ENCODE measurements at regions not wholly inside any gene's neighbourhood (a gene's known extent, or its start where the extent isn't known, plus 50 kb on each side); places are given as distances from the start of the nearest gene placed in this dataset.
A peak's percentile ranks its signal among the peaks of the same experiment; 100 is the strongest.
"Not testable (repeated sequence)": the region's sequence is repeated elsewhere in the genome, so short reads cannot be mapped to it uniquely, and the experiment has no call there.

GRCh38 chr13:64130171-64130570 is 2714.5 kb upstream of the PCDH20 start:
- no peaks in the 10 kb centered on the region for H3K27me3 ChIP-seq (ENCODE audit: control insufficient read depth in 1 of 2, insufficient read depth in 2 of 2, low read length in 1 of 2)
- H3K27ac ChIP-seq (ENCODE audit: low read depth in 1 of 2, low read length in 2 of 2) = no peak overlapping the region
- WGBS, 2 donors = 95 to 97% methylated on average over 3 of the region's 3 CpGs
- no peaks in the 10 kb centered on the region for H3K4me1 ChIP-seq (ENCODE audit: control insufficient read depth in 1 of 2, insufficient read depth in 2 of 2, low read length in 2 of 2)
- no peaks in the 10 kb centered on the region for H3K36me3 ChIP-seq (ENCODE audit: control insufficient read depth in 1 of 2, insufficient read depth in 2 of 2, low read length in 1 of 2)
- no peak overlapping the region for H3K4me3 ChIP-seq (ENCODE audit: low read length in 2 of 2)
- DNase-seq (peak in 1 of 2 donors; percentile 35), ATAC-seq (ENCODE audit: low FRiP score) (peak; percentile 26)
- intact Hi-C loops (cut with DNase I) = no loop called here
- H3K9me3 ChIP-seq (ENCODE audit: control insufficient read depth, low read length) = no peaks in the 10 kb centered on the region

GRCh38 chr13:64127856-64128255 is 2712.2 kb upstream of the PCDH20 start:
- H3K9me3 ChIP-seq (ENCODE audit: control insufficient read depth, low read length) = no peaks in the 10 kb centered on the region
- H3K4me3 ChIP-seq (ENCODE audit: low read length in 2 of 2) = no peak overlapping the region
- intact Hi-C loops (cut with DNase I) = no loop called here
- H3K27ac ChIP-seq (ENCODE audit: low read depth in 1 of 2, low read length in 2 of 2) = no peak overlapping the region
- H3K36me3 ChIP-seq (ENCODE audit: control insufficient read depth in 1 of 2, insufficient read depth in 2 of 2, low read length in 1 of 2) = no peaks in the 10 kb centered on the region
- H3K4me1 ChIP-seq (ENCODE audit: control insufficient read depth in 1 of 2, insufficient read depth in 2 of 2, low read length in 2 of 2) = no peaks in the 10 kb centered on the region
- DNase-seq (no peak), ATAC-seq (ENCODE audit: low FRiP score) (no peak)
- no peaks in the 10 kb centered on the region for H3K27me3 ChIP-seq (ENCODE audit: control insufficient read depth in 1 of 2, insufficient read depth in 2 of 2, low read length in 1 of 2)

GRCh38 chr13:64127192-64127591 is 2711.5 kb upstream of the PCDH20 start:
- ATAC-seq (ENCODE audit: low FRiP score) (no peak), DNase-seq (no peak)
- intact Hi-C loops (cut with DNase I) = no loop called here
- H3K27me3 ChIP-seq (ENCODE audit: control insufficient read depth in 1 of 2, insufficient read depth in 2 of 2, low read length in 1 of 2) = no peaks in the 10 kb centered on the region
- H3K4me1 ChIP-seq (ENCODE audit: control insufficient read depth in 1 of 2, insufficient read depth in 2 of 2, low read length in 2 of 2) = no peaks in the 10 kb centered on the region
- no peak overlapping the region for H3K4me3 ChIP-seq (ENCODE audit: low read length in 2 of 2)
- H3K36me3 ChIP-seq (ENCODE audit: control insufficient read depth in 1 of 2, insufficient read depth in 2 of 2, low read length in 1 of 2) = no peaks in the 10 kb centered on the region
- no peaks in the 10 kb centered on the region for H3K9me3 ChIP-seq (ENCODE audit: control insufficient read depth, low read length)
- no peak overlapping the region for H3K27ac ChIP-seq (ENCODE audit: low read depth in 1 of 2, low read length in 2 of 2)
- WGBS, 2 donors = 91 to 92% methylated on average over 2 of the region's 2 CpGs

GRCh38 chr13:64121023-64121709 is 2705.5 kb upstream of the PCDH20 start:
- ATAC-seq (ENCODE audit: low FRiP score); H3K4me1 ChIP-seq (ENCODE audit: control insufficient read depth in 1 of 2, insufficient read depth in 2 of 2, low read length in 2 of 2); H3K27ac ChIP-seq (ENCODE audit: low read depth in 1 of 2, low read length in 2 of 2); H3K27me3 ChIP-seq (ENCODE audit: control insufficient read depth in 1 of 2, insufficient read depth in 2 of 2, low read length in 1 of 2); H3K9me3 ChIP-seq (ENCODE audit: control insufficient read depth, low read length); H3K4me3 ChIP-seq (ENCODE audit: low read length in 2 of 2); intact Hi-C loops (cut with DNase I); H3K36me3 ChIP-seq (ENCODE audit: control insufficient read depth in 1 of 2, insufficient read depth in 2 of 2, low read length in 1 of 2): not testable (repeated sequence)
- DNase-seq = peak in 1 of 2 donors; percentile 30
- WGBS, 2 donors = 94 to 95% methylated on average over 16 of the region's 16 CpGs

- Histone ChIP-seq H3K4me3 (ENCODE audit: low read length in 2 of 2) (no peak overlapping the region), H3K9me3 (ENCODE audit: control insufficient read depth, low read length) (no peaks in the 10 kb centered on the region), H3K27me3 (ENCODE audit: control insufficient read depth in 1 of 2, insufficient read depth in 2 of 2, low read length in 1 of 2) (no peaks in the 10 kb centered on the region), H3K4me1 (ENCODE audit: control insufficient read depth in 1 of 2, insufficient read depth in 2 of 2, low read length in 2 of 2) (no peaks in the 10 kb centered on the region), H3K27ac (ENCODE audit: low read depth in 1 of 2, low read length in 2 of 2) (no peak overlapping the region), H3K36me3 (ENCODE audit: control insufficient read depth in 1 of 2, insufficient read depth in 2 of 2, low read length in 1 of 2) (no peaks in the 10 kb centered on the region)
- ATAC-seq (ENCODE audit: low FRiP score) = no peak
- DNase-seq = no peak
- intact Hi-C loops (cut with DNase I) = no loop called here
- WGBS, 2 donors = 62 to 82% methylated on average over 2 of the region's 2 CpGs
These were observed 2684.3 kb upstream of the PCDH20 start for GRCh38 chr13:64099994-64100393.

GRCh38 chr13:64090311-64090710 is 2674.7 kb upstream of the PCDH20 start:
- Histone ChIP-seq H3K4me1 (ENCODE audit: control insufficient read depth in 1 of 2, insufficient read depth in 2 of 2, low read length in 2 of 2) (no peaks in the 10 kb centered on the region), H3K9me3 (ENCODE audit: control insufficient read depth, low read length) (no peaks in the 10 kb centered on the region), H3K36me3 (ENCODE audit: control insufficient read depth in 1 of 2, insufficient read depth in 2 of 2, low read length in 1 of 2) (no peaks in the 10 kb centered on the region), H3K4me3 (ENCODE audit: low read length in 2 of 2) (no peak overlapping the region), H3K27ac (ENCODE audit: low read depth in 1 of 2, low read length in 2 of 2) (no peak overlapping the region), H3K27me3 (ENCODE audit: control insufficient read depth in 1 of 2, insufficient read depth in 2 of 2, low read length in 1 of 2) (no peaks in the 10 kb centered on the region)
- intact Hi-C loops (cut with DNase I) = no loop called here
- DNase-seq (no peak), ATAC-seq (ENCODE audit: low FRiP score) (no peak)
- whole genome bisulfite sequencing, 2 donors = 90 to 94% methylated on average over 3 of the region's 3 CpGs

- ATAC-seq (ENCODE audit: low FRiP score) (no peak), DNase-seq (no peak)
- Histone ChIP-seq H3K9me3 (ENCODE audit: control insufficient read depth, low read length) (no peaks in the 10 kb centered on the region), H3K27me3 (ENCODE audit: control insufficient read depth in 1 of 2, insufficient read depth in 2 of 2, low read length in 1 of 2) (no peaks in the 10 kb centered on the region), H3K4me1 (ENCODE audit: control insufficient read depth in 1 of 2, insufficient read depth in 2 of 2, low read length in 2 of 2) (no peaks in the 10 kb centered on the region), H3K27ac (ENCODE audit: low read depth in 1 of 2, low read length in 2 of 2) (no peak overlapping the region), H3K4me3 (ENCODE audit: low read length in 2 of 2) (no peak overlapping the region), H3K36me3 (ENCODE audit: control insufficient read depth in 1 of 2, insufficient read depth in 2 of 2, low read length in 1 of 2) (no peaks in the 10 kb centered on the region)
- 92 to 94% methylated on average over 2 of the region's 2 CpGs for WGBS, 2 donors
- intact Hi-C loops (cut with DNase I) = no loop called here
These were observed 2672.8 kb upstream of the PCDH20 start for GRCh38 chr13:64088491-64088890.

GRCh38 chr13:64087624-64088023 is 2672.0 kb upstream of the PCDH20 start:
- intact Hi-C loops (cut with DNase I) = no loop called here
- WGBS, 2 donors = 47 to 50% methylated on average over 1 of the region's 1 CpG
- DNase-seq (no peak), ATAC-seq (ENCODE audit: low FRiP score) (no peak)
- no peaks in the 10 kb centered on the region for H3K27me3 ChIP-seq (ENCODE audit: control insufficient read depth in 1 of 2, insufficient read depth in 2 of 2, low read length in 1 of 2)
- H3K4me1 ChIP-seq (ENCODE audit: control insufficient read depth in 1 of 2, insufficient read depth in 2 of 2, low read length in 2 of 2) = no peaks in the 10 kb centered on the region
- H3K9me3 ChIP-seq (ENCODE audit: control insufficient read depth, low read length) = no peaks in the 10 kb centered on the region
- no peaks in the 10 kb centered on the region for H3K36me3 ChIP-seq (ENCODE audit: control insufficient read depth in 1 of 2, insufficient read depth in 2 of 2, low read length in 1 of 2)
- no peak overlapping the region for H3K4me3 ChIP-seq (ENCODE audit: low read length in 2 of 2)
- no peak overlapping the region for H3K27ac ChIP-seq (ENCODE audit: low read depth in 1 of 2, low read length in 2 of 2)

GRCh38 chr13:64083811-64084210 is 2668.2 kb upstream of the PCDH20 start:
- H3K27ac ChIP-seq (ENCODE audit: low read depth in 1 of 2, low read length in 2 of 2) = no peak overlapping the region
- no peaks in the 10 kb centered on the region for H3K27me3 ChIP-seq (ENCODE audit: control insufficient read depth in 1 of 2, insufficient read depth in 2 of 2, low read length in 1 of 2)
- no peaks in the 10 kb centered on the region for H3K36me3 ChIP-seq (ENCODE audit: control insufficient read depth in 1 of 2, insufficient read depth in 2 of 2, low read length in 1 of 2)
- 84 to 86% methylated on average over 1 of the region's 1 CpG for WGBS, 2 donors
- DNase-seq (no peak), ATAC-seq (ENCODE audit: low FRiP score) (no peak)
- H3K4me3 ChIP-seq (ENCODE audit: low read length in 2 of 2) = no peak overlapping the region
- H3K4me1 ChIP-seq (ENCODE audit: control insufficient read depth in 1 of 2, insufficient read depth in 2 of 2, low read length in 2 of 2) = no peaks in the 10 kb centered on the region
- H3K9me3 ChIP-seq (ENCODE audit: control insufficient read depth, low read length) = no peaks in the 10 kb centered on the region
- intact Hi-C loops (cut with DNase I) = no loop called here
